K562 (cell line): ENCODE measurements at regions not wholly inside any gene's neighbourhood (a gene's known extent, or its start where the extent isn't known, plus 50 kb on each side); places are given as distances from the start of the nearest gene placed in this dataset.

ENCODE experiments used
- CBX1 ChIP-seq: sonication (generic); IDR thresholded peaks from 2 replicates; pipeline ENCODE4 v1.6.1; 2016; ENCODE audit warnings: antibody characterized with exemption, low read depth, mild to moderate bottlenecking
- CHCHD3 ChIP-seq: fragments of 250-450 bp; sonication (Bioruptor Pico); IDR thresholded peaks from 2 replicates; pipeline ENCODE4 v2.1.2; 2022; ENCODE audit warnings: mild to moderate bottlenecking
- CTBP1 ChIP-seq: fragments of 450-650 bp; IDR thresholded peaks from 2 replicates; pipeline ENCODE4 v1.6.1; 2016; ENCODE audit warnings: borderline replicate concordance
- E2F3 ChIP-seq: fragments of 250-450 bp; sonication (Bioruptor Pico); IDR thresholded peaks from 2 replicates; pipeline ENCODE4 v1.4.0; 2020; ENCODE audit warnings: mild to moderate bottlenecking
- NR4A1 ChIP-seq, 2 experiments: fragments of 250-450 bp in 1 of 2; fragments of 450-650 bp in 1 of 2; sonication (Bioruptor Pico) in 1 of 2; IDR thresholded peaks; 2 replicates each; pipeline versions ENCODE4 v1.4.0 to v1.6.1; 2016 to 2020; ENCODE audit warnings: mild to moderate bottlenecking in 2 of 2, missing compliant biosample characterization in 1 of 2, missing genetic modification characterization in 1 of 2, moderate library complexity in 1 of 2
- POLR2AphosphoS2 ChIP-seq: IDR thresholded peaks from 2 replicates; pipeline ENCODE4 v1.6.1; 2012; ENCODE audit warnings: low read length, improper control_type of control experiment
- POLR2B ChIP-seq: fragments of 450-650 bp; IDR thresholded peaks from 2 replicates; pipeline ENCODE4 v1.6.1; 2018; ENCODE audit warnings: low read depth; ENCODE audit not compliant: partially characterized antibody
- SNIP1 ChIP-seq: fragments of 450-650 bp; IDR thresholded peaks from 2 replicates; pipeline ENCODE4 v1.7.1; 2017; ENCODE audit warnings: low read depth, mild to moderate bottlenecking
- ZNF609 ChIP-seq: sonication (generic); formaldehyde crosslinking; IDR thresholded peaks from 2 replicates; pipeline ENCODE4 v1.8.1; 2023; ENCODE audit warnings: missing genetic modification reagents, mild to moderate bottlenecking, borderline replicate concordance
- ZNF764 ChIP-seq: fragments of 250-450 bp; sonication (Bioruptor Pico); IDR thresholded peaks from 2 replicates; pipeline ENCODE4 v1.4.0; 2020; ENCODE audit warnings: low read depth, mild to moderate bottlenecking, moderate library complexity

- TF ChIP-seq ZNF609 (no peak), ZNF764 (CRISPR knock-in tag) (no peak), POLR2B (no peak), E2F3 (CRISPR knock-in tag) (no peak), CHCHD3 (CRISPR knock-in tag) (no peak), CBX1 (no peak), POLR2AphosphoS2 (no peak), SNIP1 (no peak), CTBP1 (0 out of 2 replicates have a peak, but pooled peaks have one; percentile 28), NR4A1 (CRISPR knock-in tag; IDR thresholded peaks at IDR 0.05) (no peak; the same call in 1 of the 2 replicates), NR4A1 (tag; IDR thresholded peaks at IDR 0.05) (no peak)
Observed at GRCh38 chr2:11904029-11904428, 157.6 kb downstream of the LPIN1 start (continued).
